Skin of body (tissue), 1 donor: ENCODE measurements at regions not wholly inside any gene's neighbourhood (a gene's known extent, or its start where the extent isn't known, plus 50 kb on each side); places are given as distances from the start of the nearest gene placed in this dataset.

Experiments
- DNase-seq: peaks from one replicate; lab custom pipeline; 2025; lab: John Stamatoyannopoulos, UW

- no peak for DNase-seq
Observed at GRCh38 chr4:20302336-20302735, 50.6 kb downstream of the SLIT2 start.

DNA sequence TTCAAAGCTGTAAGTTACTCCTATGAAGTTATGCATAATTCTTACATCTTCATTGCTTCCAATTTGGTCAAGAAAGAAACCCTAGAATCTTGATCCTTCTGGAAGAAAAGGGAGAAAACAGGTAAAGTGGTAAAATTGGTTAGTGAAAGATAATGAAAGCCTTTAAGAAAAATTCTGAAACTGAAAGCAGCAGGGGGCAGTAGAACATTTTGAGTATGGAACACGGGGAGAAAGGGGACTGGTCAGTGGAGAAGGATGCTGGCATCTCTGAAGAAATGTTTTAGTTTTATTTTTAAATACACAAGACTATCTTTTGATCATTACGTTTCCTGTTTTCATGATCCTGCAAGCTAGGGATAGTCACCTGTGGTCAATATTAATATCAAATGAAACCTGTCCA lies 54.3 kb downstream of the SLIT2 start:
- no peak for DNase-seq

DNA sequence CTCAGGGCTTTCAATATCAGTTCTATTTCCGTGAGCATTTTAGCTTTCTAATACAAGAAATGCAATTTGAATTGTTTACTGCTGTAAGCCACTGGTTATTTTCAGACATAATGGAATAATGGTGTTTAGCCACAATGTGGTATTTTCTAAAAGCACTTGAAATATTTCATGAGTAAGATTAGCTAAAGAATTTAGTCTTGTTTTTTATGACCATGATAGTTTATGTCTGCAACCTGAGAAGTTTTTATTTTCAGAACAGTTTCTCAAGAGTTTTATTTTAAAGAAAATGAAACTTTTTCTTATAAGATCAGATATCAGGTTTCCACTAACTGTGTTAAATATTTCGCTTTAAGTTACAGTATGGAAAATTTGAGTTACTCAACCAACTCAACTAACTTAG lies 60.2 kb downstream of the SLIT2 start:
- no peak for DNase-seq

GRCh38 chr4:20313237-20314030 lies 61.7 kb downstream of the SLIT2 start:
- no peak for DNase-seq

DNA sequence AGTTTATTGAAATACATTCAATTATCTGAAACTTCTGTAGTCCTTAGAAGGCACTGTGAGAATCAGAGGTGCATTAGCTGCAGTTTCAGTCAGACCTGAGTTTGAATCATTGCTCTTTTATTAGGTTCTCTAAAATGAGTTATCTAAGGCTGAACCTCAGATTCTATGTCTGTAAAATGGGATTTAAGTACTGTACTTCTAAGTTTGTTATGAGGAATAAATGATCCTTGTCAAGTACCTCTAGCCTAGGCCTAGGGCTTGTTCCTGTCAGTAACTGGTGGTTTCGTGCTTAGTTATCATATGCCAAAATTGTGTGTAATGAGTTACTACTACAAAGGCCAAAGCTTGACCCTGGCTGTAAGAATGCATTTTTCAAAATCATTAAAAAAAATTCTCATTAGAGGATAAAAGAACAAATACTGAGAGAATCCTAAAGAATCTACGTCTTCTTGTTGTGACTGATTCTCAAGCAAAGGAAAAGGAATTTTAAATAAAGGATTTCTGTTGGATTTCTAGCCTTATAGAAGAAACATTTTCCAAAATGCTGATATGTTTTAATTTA lies 65.8 kb downstream of the SLIT2 start:
- DNase-seq, result no peak

- DNase-seq, result no peak
Observed at GRCh38 chr4:20318001-20318908, 66.5 kb downstream of the SLIT2 start.

GRCh38 chr4:20318909-20319277 lies 67.2 kb downstream of the SLIT2 start:
- DNase-seq, result no peak

DNA sequence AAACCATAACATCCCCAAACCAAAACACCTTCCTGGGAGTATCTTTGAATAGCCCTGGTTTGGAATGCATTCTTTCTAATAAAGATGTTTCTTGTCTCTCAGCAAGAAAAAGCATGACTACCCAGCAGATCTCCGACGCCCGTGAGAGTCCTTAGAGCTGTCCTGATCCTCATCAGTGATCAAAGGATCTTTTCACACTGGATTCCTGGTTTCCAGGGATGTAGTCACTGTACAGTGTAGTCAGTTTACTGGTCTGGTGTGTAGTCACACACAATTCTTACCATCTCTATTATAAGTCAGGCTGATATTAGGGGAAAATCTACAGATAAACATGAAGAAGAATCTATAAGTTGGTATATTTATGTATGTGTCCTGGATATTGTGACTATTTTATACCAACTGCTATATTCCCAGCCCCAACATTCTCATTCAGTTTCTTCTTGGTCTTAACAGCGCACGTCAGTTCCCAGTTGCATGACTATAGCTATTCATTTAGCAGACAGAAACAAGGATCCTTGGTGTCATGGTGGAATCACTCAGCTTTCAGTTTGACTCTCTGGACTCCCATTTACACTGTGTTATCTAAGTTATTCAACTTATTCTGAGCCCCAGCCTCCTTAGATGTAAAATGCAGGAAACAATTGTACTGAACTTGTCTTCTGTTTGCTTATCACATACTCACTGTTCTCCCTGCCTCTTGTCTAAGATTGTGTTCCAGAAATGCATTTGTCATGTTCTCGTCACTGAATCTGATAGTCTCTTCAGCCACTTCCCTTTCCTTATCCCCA lies 68.3 kb downstream of the SLIT2 start:
- no peak for DNase-seq

DNA sequence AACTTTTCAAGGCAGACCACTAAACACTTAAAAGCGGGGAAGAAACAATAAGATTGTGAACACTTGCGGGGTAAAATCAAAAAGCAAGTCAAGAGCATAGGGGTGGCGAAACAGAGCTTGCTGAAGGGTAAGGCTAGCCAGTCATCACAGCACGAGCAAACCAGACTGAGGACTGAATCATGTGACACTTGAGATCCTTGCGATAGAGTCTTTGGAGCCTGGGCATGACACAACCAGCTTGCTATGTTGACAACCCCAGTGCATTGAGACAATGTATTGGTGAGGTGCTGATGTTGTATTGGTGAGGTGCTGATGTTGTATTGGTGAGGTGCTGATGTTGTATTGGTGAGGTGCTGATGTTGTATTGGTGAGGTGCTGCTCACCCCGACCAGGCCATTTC lies 72.3 kb downstream of the SLIT2 start:
- DNase-seq, result no peak

- DNase-seq, result no peak
Observed at GRCh38 chr4:20326460-20326859, 74.8 kb downstream of the SLIT2 start.

GRCh38 chr4:20326977-20327376 lies 75.3 kb downstream of the SLIT2 start:
- peak; percentile 71 for DNase-seq

DNA sequence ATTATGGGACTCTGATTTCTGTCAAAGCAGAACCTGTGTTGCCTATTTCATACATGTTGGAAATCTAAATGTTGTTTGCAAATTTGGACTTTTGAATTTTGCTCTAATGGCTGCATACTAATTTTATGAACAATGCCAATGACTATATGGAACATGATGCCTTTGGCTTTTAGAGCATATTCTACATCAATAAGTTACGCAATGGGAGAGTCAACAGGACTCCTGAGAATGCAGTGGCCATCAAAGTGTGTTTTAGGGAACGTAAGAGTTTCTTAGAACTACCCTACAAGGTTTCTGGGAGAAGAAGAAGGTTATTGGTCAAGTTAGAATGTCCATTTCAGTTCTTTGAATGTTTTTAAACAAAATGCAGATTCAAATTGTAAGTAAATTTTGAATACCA lies 76.1 kb downstream of the SLIT2 start:
- no peak for DNase-seq

- no peak for DNase-seq
Observed at GRCh38 chr4:20331642-20332041, 79.9 kb downstream of the SLIT2 start.

DNA sequence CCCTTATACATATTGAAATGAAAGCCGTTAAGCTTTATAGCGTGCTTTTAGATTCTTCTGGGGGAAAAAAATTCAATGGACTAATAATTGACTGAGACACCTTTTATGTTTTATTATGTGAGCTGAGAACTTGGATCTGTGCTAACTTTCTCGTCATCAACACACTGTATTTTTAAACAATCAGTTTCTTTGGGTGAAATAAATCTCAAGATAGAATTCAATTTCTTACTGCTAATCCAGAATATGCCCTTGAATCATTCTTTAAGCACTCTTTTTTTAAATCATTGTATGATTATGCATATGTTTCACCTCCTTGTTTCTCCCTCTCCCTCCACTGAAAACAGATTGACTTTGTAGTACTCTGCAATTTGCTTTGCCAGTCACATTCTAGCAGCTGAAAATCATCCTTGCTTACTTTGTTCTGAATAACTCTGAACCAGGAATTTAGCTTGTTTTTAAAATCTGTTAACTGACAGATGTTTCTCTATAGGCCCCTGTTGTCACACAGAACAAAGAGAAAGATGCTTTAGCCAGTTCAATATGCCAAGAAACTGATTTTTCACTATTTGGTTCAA lies 81.5 kb downstream of the SLIT2 start:
- no peak for DNase-seq

DNA sequence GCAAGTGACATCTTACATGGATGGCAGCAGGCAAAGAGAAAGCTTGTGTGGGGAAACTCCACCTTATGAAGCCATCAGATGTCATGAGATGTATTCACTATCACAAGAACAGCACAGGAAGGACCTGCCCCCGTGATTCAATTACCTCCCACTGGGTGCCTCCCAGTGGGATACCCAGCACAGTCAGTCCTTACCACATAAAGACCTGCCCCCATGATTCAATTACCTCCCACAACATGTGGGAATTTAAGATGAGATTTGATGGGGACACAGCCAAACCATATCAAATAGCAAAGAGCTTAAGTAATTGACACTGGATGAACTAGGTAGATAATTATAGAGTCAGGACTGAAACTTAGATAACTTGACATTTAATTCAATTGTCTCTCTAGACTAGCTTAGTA lies 85.6 kb downstream of the SLIT2 start:
- DNase-seq, result no peak

- DNase-seq, result no peak
Observed at GRCh38 chr4:20338841-20339240, 87.1 kb downstream of the SLIT2 start.

GRCh38 chr4:20341134-20341738 lies 89.5 kb downstream of the SLIT2 start:
- no peak for DNase-seq

DNA sequence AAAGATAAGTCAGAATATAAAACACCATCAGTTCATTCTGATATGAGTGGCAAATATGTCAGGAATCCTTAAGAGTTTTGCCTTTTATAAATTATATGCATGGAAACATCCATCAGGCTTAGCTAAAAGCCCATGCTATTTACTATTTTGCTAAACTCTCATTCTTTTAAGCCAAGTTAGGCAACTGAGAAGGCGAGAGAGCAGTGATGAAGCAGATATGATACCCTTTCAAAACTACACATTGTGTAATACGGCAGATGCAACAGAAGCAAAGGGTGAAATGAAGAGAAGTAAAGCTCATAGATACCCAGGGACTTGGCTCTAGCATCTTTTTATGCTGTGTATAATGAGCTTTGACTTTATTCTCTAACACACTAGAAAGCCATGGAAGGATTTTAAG lies 95.8 kb downstream of the SLIT2 start:
- DNase-seq, result no peak

- no peak for DNase-seq
Observed at GRCh38 chr4:20348411-20348810, 96.7 kb downstream of the SLIT2 start.

DNA sequence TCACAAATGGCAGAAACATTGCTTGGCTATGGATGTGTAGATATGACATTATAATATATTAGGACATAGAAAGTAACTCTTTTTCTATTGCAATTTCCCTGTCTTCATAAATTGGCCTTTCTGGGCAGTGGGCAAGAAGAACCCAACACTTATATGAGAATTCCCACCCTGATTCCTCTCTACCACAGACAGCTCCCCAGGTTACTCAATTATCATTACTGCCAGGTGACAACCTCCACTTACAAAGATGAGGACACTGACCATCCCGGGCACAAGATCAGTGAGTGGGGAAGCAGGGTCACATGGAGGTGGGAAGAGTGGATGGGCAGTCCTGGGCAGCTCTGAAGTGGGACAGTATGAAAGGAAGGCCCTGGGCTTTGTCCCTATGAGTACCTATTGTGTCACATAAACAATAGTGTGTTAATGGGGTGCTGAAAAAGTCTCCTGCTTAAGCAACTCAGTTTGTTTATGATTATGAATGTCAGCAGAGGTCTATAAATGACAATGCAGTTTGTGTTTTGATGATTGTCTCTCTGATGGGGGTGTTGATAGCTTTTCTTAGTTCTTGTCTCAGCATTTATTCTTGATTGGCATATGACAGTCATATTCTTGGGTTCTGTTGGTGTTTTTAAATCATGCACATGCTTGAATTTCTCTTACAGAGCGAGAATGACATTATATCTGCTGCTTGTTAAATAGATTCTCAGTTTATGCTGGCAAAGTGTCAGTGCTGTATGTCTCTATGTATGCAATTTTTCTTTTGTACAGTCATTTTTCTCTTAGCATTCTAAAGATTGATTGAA lies 99.9 kb downstream of the SLIT2 start:
- DNase-seq, result no peak
